GM10266 (cell line): ENCODE measurements at regions not wholly inside any gene's neighbourhood (a gene's known extent, or its start where the extent isn't known, plus 50 kb on each side); places are given as distances from the start of the nearest gene placed in this dataset.

Experiments used
- DNase-seq: peaks from one replicate; pipeline ENCODE4 v3.0.0; 2012; ENCODE audit errors: extremely low spot score
- CTCF ChIP-seq: IDR thresholded peaks from 2 replicates; pipeline ENCODE4 v1.5.1; 2012; ENCODE audit warnings: mild to moderate bottlenecking, low read depth; ENCODE audit not compliant: control insufficient read depth, insufficient read depth; ENCODE audit errors: missing control alignments

DNA sequence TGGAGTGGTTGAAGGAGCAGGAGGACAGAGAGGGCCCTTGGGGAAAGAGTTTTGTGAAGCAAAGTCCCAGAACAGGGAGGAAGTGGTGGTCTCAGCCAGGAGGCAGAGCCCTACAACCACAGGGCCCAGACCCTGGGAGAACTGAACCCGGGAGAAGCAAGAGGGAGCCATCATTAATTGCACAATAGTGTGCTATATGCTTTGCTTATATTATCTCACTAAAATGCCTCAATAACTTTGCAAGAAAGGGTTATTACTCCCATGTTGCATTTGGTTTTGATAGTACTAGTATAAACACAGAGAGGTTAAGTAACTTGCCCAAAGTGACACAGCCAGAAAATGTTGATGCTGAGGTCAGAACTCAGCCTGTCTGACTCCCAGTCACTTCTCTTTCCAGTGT lies 124.3 kb downstream of the FOXD2 start:
- no peak for TF ChIP-seq CTCF
- DNase-seq = no peak

DNA sequence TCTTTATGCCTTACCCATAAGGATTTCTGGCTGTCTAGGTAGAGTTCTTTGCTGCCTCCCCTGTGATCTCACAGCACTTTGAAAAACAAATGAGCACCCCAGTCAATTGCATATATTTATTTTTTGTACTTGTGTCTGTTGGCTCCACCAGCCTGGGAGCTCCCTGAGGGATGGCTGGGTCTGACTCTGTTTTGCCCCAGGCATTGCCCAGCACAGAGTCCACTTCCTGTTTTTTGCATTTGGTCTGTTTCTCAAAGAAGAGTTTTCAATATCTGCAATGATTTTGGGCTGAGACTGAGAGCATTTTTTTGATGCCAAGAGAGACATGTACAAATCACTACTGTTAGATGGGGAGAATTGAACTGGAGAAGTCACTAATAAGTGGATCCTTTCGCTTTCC lies 125.0 kb downstream of the FOXD2 start:
- DNase-seq = no peak
- TF ChIP-seq CTCF = no peak

GRCh38 chr1:47563201-47563600 lies 125.4 kb downstream of the FOXD2 start:
- TF ChIP-seq CTCF = no peak
- no peak for DNase-seq

GRCh38 chr1:47564570-47564969 lies 126.7 kb downstream of the FOXD2 start:
- DNase-seq = no peak
- no peak for TF ChIP-seq CTCF

DNA sequence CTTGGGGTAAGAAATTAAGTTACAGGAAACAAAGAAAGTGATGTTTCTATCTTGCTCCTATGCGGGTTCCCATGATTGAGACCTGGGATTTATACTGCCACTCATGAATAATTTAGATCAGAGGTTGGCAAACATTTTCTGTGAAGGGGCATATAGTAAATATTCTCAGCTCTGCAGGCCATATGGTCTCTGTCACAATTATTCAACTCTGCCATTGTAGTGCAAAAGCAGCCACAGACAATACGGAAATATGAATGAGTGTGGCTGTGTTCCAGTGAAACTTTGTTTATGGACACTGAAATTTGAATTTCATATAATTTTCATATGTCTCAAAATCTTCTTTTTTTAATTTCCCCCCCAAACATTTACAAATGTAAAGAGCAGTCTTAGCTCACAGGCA lies 127.2 kb downstream of the FOXD2 start:
- DNase-seq = no peak
- TF ChIP-seq CTCF = no peak

DNA sequence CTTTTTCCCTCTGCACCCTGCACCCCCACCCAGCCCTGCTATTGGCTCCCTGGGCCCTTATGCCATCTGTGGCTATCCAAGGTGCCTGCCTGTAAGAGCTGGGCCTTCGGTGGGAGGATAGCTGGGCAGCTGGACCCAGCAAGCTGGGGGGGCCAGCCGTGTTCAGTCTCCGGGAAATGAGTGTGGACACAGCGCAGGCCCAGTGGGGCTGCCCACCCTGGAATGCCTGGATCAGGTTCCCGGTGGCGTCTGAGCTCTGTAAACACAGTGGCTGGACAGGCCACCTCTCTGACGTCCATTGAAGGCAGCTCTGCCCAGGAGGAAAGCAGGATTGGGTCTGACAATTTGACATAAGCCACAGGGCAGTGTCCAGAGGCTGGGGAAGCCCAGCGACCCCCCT lies 127.8 kb downstream of the FOXD2 start:
- TF ChIP-seq CTCF = no peak
- no peak for DNase-seq

DNA sequence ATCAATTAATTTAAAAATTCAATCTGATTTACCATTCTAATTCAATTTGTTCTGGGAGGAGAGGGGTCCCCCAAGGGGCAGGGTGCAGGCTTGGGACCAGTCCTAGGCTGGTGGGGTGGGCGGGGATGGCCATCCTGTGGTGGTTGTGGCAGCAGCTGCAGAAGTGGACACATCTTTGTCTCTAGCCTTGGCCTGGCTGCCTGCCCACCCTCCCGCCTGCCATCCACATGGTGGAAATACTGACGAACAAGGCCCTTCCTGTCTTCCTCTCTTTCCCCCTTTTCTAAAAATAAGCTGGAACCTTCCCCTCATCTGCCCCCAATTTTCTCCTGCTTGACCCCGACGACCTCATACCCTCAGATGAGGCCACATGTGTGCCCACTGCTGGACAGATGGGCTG lies 130.9 kb downstream of the FOXD2 start:
- no peak for DNase-seq
- TF ChIP-seq CTCF = no peak

GRCh38 chr1:47569261-47569660 lies 131.4 kb downstream of the FOXD2 start:
- no peak for TF ChIP-seq CTCF
- DNase-seq = no peak
